Stimulated activated CD8-positive, alpha-beta memory T cell treated with anti-CD3 and anti-CD28 coated beads, Interleukin-4, amount 100 ng/mL, for 48 hours (primary cell): ENCODE measurements at regions not wholly inside any gene's neighbourhood (a gene's known extent, or its start where the extent isn't known, plus 50 kb on each side); places are given as distances from the start of the nearest gene placed in this dataset.
"Not testable (repeated sequence)": the region's sequence is repeated elsewhere in the genome, so short reads cannot be mapped to it uniquely, and the experiment has no call there.

Experiments used
- DNase-seq: peaks from one replicate; pipeline ENCODE4 v3.0.0-alpha.2; 2020

- DNase-seq: no peak
These were observed 119.0 kb upstream of the STARD4 start for GRCh38 chr5:111631328-111631727.

GRCh38 chr5:111628901-111629300 lies 116.6 kb upstream of the STARD4 start:
- DNase-seq: no peak

- peak; percentile 36 for DNase-seq
These were observed 115.5 kb upstream of the STARD4 start for GRCh38 chr5:111627862-111628261.

GRCh38 chr5:111626473-111627148 lies 114.3 kb upstream of the STARD4 start:
- no peak for DNase-seq

DNA sequence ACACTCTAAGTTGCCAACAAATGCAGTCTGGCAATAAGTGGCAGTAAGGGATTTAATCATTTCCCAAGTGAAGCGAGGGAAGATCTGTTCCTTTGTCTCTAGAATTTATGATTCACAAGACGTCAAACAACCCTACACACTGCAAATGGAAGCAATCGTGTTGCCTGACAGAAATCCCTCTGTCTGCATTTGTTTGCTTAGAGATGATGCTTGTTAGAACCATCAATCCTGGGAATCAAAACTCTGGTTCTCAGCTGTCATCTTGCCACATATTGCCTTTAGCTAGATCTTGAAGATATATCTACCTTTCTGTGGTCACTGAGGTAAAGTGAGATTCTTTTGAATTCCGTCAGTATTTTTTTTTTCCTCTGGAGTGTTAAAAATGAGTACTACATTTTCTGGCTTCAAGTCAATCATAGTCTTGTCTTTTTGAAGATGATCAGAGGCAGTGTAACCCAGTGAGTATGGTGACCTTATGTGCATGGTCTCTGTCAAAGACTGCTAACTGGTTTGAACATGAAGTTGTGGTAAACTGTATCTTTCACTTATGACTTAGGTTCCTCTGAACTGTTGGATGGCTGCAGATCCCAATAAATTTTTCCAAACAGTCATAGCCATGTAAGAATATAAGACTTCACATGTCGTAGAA lies 106.4 kb upstream of the STARD4 start:
- DNase-seq: no peak

GRCh38 chr5:111615054-111615453 lies 102.7 kb upstream of the STARD4 start:
- no peak for DNase-seq

DNA sequence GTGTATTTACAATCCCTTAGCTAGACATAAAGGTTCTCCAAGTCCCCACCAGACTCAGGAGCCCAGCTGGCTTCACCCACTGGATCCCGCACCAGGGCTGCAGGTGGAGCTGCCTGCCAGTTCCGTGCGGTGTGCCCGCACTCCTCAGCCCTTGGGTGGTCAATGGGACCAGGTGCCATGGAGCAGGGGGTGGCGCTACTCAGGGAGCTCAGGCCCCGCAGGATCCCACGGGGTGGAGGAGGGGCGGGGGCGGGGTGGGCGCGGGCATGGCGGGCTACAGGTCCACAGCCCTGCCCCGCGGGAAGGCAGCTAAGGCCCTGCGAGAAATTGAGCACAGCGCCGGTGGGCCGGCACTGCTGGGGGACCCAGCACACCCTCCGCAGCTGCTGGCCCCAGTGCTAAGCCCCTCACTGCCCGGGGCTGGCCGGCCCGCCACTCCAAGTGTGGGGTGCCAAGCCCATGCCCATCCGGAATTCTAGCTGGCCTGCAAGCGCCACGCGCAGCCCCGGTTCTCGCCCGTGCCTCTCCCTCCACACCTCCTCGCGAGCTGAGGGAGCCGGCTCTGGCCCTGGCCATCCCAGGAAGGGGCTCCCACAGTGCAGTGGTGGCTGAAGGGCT lies 99.8 kb upstream of the STARD4 start:
- not testable (repeated sequence) for DNase-seq

- DNase-seq: no peak
These were observed 93.9 kb upstream of the STARD4 start for GRCh38 chr5:111606194-111606593.

GRCh38 chr5:111603446-111603827 lies 91.1 kb upstream of the STARD4 start:
- no peak for DNase-seq

- no peak for DNase-seq
These were observed 90.6 kb upstream of the STARD4 start for GRCh38 chr5:111602817-111603445.

GRCh38 chr5:111598996-111599395 lies 86.7 kb upstream of the STARD4 start:
- DNase-seq: no peak

GRCh38 chr5:111597491-111597890 lies 85.2 kb upstream of the STARD4 start:
- no peak for DNase-seq

DNA sequence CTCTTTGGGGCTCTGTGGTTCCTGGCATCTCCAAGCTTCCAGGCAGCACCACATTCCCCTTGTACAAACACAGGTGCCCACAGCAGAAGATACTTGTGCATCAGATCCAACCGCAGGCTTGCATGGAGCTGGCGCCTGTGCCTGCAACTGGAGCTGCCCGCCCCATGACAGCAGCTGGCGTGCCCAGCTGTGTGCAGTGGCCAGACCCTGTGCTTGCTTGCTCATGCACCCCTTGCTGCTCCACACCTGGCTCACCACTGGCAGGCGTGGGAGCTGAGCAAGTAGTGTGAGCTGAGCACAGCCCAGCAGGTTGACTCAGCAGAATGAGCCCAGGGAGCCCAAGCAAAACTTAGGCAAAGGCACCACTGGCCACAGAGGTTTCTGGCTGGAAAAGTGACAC lies 84.4 kb upstream of the STARD4 start:
- no peak for DNase-seq

DNA sequence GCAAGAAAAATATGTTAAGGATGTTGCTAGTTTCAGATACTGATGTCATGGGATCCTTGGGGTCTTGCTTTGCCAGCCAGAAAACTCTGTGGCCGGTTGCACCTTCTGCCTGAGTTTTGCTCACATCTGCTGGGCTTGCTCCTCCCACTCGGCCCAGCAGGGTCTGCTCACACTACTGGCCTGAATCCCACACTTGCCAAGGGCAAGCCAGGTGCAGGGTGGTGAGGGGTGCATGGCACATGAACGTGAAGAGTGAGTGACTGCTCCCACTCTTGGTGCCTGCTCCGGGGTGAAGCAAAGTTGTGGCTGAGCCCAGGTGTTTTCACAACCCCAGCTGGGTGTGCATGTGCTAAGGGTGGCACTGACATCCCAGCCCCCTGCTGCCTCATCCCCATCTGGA lies 83.1 kb upstream of the STARD4 start:
- DNase-seq: no peak

DNA sequence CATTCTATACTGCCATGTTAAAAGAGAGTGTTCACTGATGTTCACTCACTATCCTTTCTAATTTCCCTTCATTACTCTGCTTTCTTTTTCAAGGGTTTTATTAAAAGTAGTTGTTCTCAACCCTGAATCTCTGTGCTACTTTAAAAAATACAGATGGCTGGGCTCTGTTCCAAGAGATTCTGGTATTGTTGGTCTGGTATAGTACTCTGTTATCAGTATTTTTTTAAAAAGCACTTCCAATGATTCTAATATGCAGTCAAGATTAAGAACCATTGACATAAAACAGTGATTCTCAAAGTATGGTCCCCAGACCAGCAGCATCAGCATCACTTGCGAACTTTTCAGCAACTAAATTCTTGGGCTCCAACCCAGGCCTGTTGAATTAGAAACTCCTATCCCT lies 77.0 kb upstream of the STARD4 start:
- no peak for DNase-seq

GRCh38 chr5:111587728-111588127 lies 75.4 kb upstream of the STARD4 start:
- DNase-seq: no peak

DNA sequence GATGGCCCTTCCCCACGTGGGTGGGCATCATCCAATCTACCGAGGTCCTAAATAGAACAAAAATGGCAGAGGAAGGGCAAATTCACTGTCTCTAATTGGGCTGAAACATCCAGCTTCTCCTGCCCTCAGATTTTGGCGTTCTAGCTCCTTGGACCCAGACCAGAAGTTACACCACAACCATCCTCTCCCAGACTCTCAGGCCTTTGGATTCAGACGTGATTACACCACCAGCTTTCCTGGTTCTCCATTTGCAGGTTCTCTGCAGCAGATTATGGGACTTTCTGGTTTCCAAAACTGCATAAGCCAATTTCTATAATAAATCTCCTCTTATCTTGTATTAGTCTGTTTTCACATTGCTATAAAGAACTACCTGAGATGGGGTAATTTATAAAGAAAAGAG lies 73.6 kb upstream of the STARD4 start:
- DNase-seq: no peak

DNA sequence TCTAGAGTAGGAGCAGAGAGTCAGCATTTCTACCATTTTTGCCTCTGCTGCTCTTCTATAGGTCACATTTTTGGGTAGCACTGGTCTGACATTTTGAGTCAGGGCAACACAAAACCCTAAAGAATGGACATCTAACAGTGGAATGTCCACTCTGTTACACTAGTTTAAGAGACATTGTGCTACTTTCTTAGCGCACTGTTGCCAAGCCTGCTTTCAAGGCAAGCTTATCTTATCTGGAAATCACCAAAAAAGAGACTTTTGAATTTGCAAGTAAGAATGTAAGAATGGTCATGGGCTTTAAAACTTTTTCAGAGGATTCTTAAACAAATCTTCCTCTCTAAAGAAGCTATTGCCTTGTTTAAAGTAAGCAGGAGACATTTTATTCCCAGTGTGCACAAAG lies 73.0 kb upstream of the STARD4 start:
- no peak for DNase-seq

DNA sequence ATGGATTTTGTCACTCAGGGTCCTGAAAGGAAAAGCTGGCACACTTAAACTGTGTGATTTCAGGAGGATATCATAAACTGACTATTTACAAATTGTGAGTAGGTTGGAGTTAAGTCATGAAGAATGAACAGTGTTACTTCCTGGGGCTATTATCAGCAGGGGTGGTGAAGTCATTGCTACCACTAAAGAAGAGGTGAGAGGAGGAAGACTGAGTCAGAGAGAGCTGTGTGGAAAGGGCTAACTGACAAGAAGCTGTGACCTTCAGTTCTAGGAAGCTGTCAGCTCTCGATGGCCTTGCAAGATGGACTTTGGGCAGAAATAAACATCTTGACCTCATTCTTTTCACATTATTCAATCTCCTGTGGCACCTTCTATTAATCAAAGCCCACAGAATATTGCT lies 72.3 kb upstream of the STARD4 start:
- no peak for DNase-seq

GRCh38 chr5:111583758-111584203 lies 71.4 kb upstream of the STARD4 start:
- no peak for DNase-seq

- DNase-seq: no peak
These were observed 70.8 kb upstream of the STARD4 start for GRCh38 chr5:111582993-111583601.

- DNase-seq: no peak
These were observed 70.1 kb upstream of the STARD4 start for GRCh38 chr5:111582451-111582850.

GRCh38 chr5:111580956-111581355 lies 68.6 kb upstream of the STARD4 start:
- no peak for DNase-seq

DNA sequence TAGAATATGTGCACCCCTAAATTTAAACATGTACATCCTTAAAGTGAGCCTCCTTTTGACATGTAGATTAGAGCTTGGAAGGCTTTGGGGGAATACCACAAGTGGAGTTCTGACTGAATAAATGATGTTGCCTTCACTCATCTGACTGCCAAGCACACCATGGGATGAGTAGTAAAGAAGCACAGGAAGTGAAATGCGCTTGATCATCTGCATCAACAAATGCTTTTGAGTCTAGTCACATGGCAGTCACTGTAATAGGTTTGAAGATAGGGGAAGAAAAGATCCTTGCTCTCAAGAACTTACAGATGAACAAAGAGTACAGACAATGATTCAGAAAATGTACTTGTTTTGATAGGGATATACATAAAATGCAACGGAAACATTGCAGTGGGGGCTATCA lies 62.0 kb upstream of the STARD4 start:
- no peak for DNase-seq
